ENCODE measurements at regions not wholly inside any gene's neighbourhood (a gene's known extent, or its start where the extent isn't known, plus 50 kb on each side); places are given as distances from the start of the nearest gene placed in this dataset.

- Mint-ChIP-seq H3K27me3 (ENCODE audit: insufficient read depth, unreplicated experiment) (no peaks in the 10 kb centered on the region), H3K9me3 (ENCODE audit: unreplicated experiment) (no peaks in the 10 kb centered on the region), H3K36me3 (ENCODE audit: insufficient read depth, unreplicated experiment) (no peaks in the 10 kb centered on the region), H3K4me3 (ENCODE audit: unreplicated experiment) (no peak overlapping the region), H3K4me1 (ENCODE audit: insufficient read depth, unreplicated experiment) (peaks cover 6% of the 10 kb centered on the region), H3K27ac (ENCODE audit: low read depth, unreplicated experiment) (no peak overlapping the region)
- intact Hi-C loops (cut with micrococcal nuclease): no loop called here
- no peak for DNase-seq (ENCODE audit: unreplicated experiment)
- CTCF ChIA-PET: no interaction called here
- POLR2A ChIA-PET: no interaction called here
- no TSS peak for BruUV-seq (replicated peaks)
- TF ChIP-seq CTCF (IDR thresholded peaks at IDR 0.05; ENCODE audit: unreplicated experiment): no peak
These were observed 470.5 kb downstream of the PCDH7 start for GRCh38 chr4:31190671-31191070.

- H3K9me3 Mint-ChIP-seq (ENCODE audit: unreplicated experiment): no peaks in the 10 kb centered on the region
- ChIA-PET CTCF (no interaction called here), POLR2A (no interaction called here)
- H3K4me1 Mint-ChIP-seq (ENCODE audit: insufficient read depth, unreplicated experiment): peaks cover 6% of the 10 kb centered on the region
- intact Hi-C loops (cut with micrococcal nuclease): no loop called here
- TF ChIP-seq CTCF (IDR thresholded peaks at IDR 0.05; ENCODE audit: unreplicated experiment): no peak
- H3K36me3 Mint-ChIP-seq (ENCODE audit: insufficient read depth, unreplicated experiment): no peaks in the 10 kb centered on the region
- H3K4me3 Mint-ChIP-seq (ENCODE audit: unreplicated experiment): no peak overlapping the region
- no TSS peak for BruUV-seq (replicated peaks)
- no peak overlapping the region for H3K27ac Mint-ChIP-seq (ENCODE audit: low read depth, unreplicated experiment)
- DNase-seq (ENCODE audit: unreplicated experiment): no peak
- no peaks in the 10 kb centered on the region for H3K27me3 Mint-ChIP-seq (ENCODE audit: insufficient read depth, unreplicated experiment)
These were observed 472.2 kb downstream of the PCDH7 start for GRCh38 chr4:31192341-31192740.

GRCh38 chr4:31193521-31193920 is 473.4 kb downstream of the PCDH7 start:
- DNase-seq (ENCODE audit: unreplicated experiment): no peak
- no peaks in the 10 kb centered on the region for H3K36me3 Mint-ChIP-seq (ENCODE audit: insufficient read depth, unreplicated experiment)
- no peak overlapping the region for H3K27ac Mint-ChIP-seq (ENCODE audit: low read depth, unreplicated experiment)
- peaks cover 6% of the 10 kb centered on the region for H3K4me1 Mint-ChIP-seq (ENCODE audit: insufficient read depth, unreplicated experiment)
- intact Hi-C loops (cut with micrococcal nuclease): no loop called here
- ChIA-PET POLR2A (interaction anchor here (0.8 kb wide), 1 partner anchor 24 kb away, joined by 3 read pairs; no protein-coding TSS in a partner anchor), CTCF (interaction anchor here (0.6 kb wide), 1 partner anchor 71 kb away, joined by 3 read pairs; no protein-coding TSS in a partner anchor)
- peaks cover 7% of the 10 kb centered on the region for H3K9me3 Mint-ChIP-seq (ENCODE audit: unreplicated experiment)
- no TSS peak for BruUV-seq (replicated peaks)
- H3K27me3 Mint-ChIP-seq (ENCODE audit: insufficient read depth, unreplicated experiment): no peaks in the 10 kb centered on the region
- H3K4me3 Mint-ChIP-seq (ENCODE audit: unreplicated experiment): no peak overlapping the region
- TF ChIP-seq CTCF (IDR thresholded peaks at IDR 0.05; ENCODE audit: unreplicated experiment): no peak

DNA sequence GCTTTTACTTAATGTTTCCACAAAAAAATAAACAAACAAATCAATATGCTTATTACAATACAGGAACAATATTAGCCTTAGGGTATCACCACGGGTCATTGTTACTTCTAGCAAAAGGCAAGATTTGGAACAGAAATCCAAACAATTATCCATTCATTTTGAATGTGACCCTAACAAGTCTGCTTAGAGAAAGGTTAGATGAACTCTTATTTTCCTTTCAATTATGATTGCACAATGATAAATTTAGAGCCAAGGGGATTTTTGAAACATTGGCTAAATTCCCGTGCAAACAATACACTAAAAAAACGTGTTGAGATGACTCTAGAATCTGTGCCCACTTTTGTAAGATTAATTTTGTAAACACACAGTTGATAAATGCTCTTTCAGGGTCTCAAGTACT is 474.7 kb downstream of the PCDH7 start:
- intact Hi-C loops (cut with micrococcal nuclease): no loop called here
- no TSS peak for BruUV-seq (replicated peaks)
- Mint-ChIP-seq H3K27ac (ENCODE audit: low read depth, unreplicated experiment) (peak overlapping the region; percentile 27), H3K4me1 (ENCODE audit: insufficient read depth, unreplicated experiment) (peaks cover 6% of the 10 kb centered on the region), H3K27me3 (ENCODE audit: insufficient read depth, unreplicated experiment) (no peaks in the 10 kb centered on the region), H3K4me3 (ENCODE audit: unreplicated experiment) (no peak overlapping the region), H3K36me3 (ENCODE audit: insufficient read depth, unreplicated experiment) (no peaks in the 10 kb centered on the region), H3K9me3 (ENCODE audit: unreplicated experiment) (peaks cover 8% of the 10 kb centered on the region)
- POLR2A ChIA-PET: no interaction called here
- TF ChIP-seq CTCF (IDR thresholded peaks at IDR 0.05; ENCODE audit: unreplicated experiment): no peak
- peak; percentile 44 for DNase-seq (ENCODE audit: unreplicated experiment)
- CTCF ChIA-PET: no interaction called here

All from MCF 10A (cell line).